Heart left ventricle (tissue), 16 donors: ENCODE measurements at regions not wholly inside any gene's neighbourhood (a gene's known extent, or its start where the extent isn't known, plus 50 kb on each side); places are given as distances from the start of the nearest gene placed in this dataset.

Experiments used
- ATAC-seq, 4 donors: fragments of 200-7000 bp; cut with Tn5 transposase; one replicate each; pipeline ENCODE4 v1.9.1; 2020 to 2022; ENCODE audit warnings: moderate library complexity in 4 of 4, mild to moderate bottlenecking in 3 of 4, moderate number of reproducible peaks in 1 of 4
- DNase-seq, 5 donors: peaks; one replicate each; pipeline ENCODE4 v3.0.0-alpha.2; 2020
- H3K27ac ChIP-seq, 12 donors: fragments of 200-600 bp; sonication (generic) in 4 of 12; one replicate each; pipeline versions ENCODE4 v1.5.0 to v1.8.0; 2016 to 2022; ENCODE audit warnings: mild to moderate bottlenecking in 2 of 12
- H3K27me3 ChIP-seq, 9 donors: fragments of 200-600 bp; sonication (generic) in 2 of 9; one replicate each; pipeline versions ENCODE4 v1.5.1 to v1.8.0; 2016 to 2022; ENCODE audit warnings: mild to moderate bottlenecking in 3 of 9
- H3K36me3 ChIP-seq, 9 donors: fragments of 200-600 bp; sonication (generic) in 2 of 9; one replicate each; pipeline versions ENCODE4 v1.5.0 to v1.8.0; 2018 to 2022; ENCODE audit warnings: mild to moderate bottlenecking in 2 of 9
- H3K4me1 ChIP-seq, 12 donors: fragments of 200-600 bp; sonication (generic) in 4 of 12; one replicate each; pipeline versions ENCODE4 v1.5.0 to v1.8.0; 2016 to 2022; ENCODE audit warnings: mild to moderate bottlenecking in 3 of 12
- H3K4me3 ChIP-seq, 12 donors: fragments of 200-600 bp; sonication (generic) in 4 of 12; one replicate each; pipeline versions ENCODE4 v1.5.0 to v1.8.0; 2017 to 2022; ENCODE audit warnings: mild to moderate bottlenecking in 9 of 12, moderate library complexity in 4 of 12
- H3K9me3 ChIP-seq, 12 donors: fragments of 200-600 bp; sonication (generic) in 4 of 12; one replicate each; pipeline versions ENCODE4 v1.5.0 to v1.8.0; 2016 to 2022; ENCODE audit warnings: mild to moderate bottlenecking in 1 of 12
- CTCF ChIP-seq, 12 donors: fragments of 200-600 bp; sonication (generic) in 4 of 12; IDR thresholded peaks; one replicate each; pipeline versions ENCODE4 v1.5.0 to v1.8.0; 2018 to 2022; ENCODE audit warnings: antibody characterized with exemption in 12 of 12, mild to moderate bottlenecking in 5 of 12
- POLR2A ChIP-seq, 2 donors: fragments of 450-650 bp; IDR thresholded peaks; one replicate each; pipeline ENCODE4 v1.6.1; 2017; ENCODE audit warnings: antibody characterized with exemption in 2 of 2, mild to moderate bottlenecking in 2 of 2, moderate library complexity in 2 of 2
- WGBS, 4 donors: extraction: QIAGEN DNeasy Blood & Tissue Kit in 2 of 4; methylation state at CpG; one replicate each; pipeline versions ENCODE4 v1.1.5 to v1.1.7; 2013 to 2018; 5-methylcytosine and 5-hydroxymethylcytosine counted together
- intact Hi-C, 10 donors: fragments of 100-400 bp; cut with DNase I; formaldehyde crosslinking; loops; one replicate each; pipeline versions ENCODE4 v1.11.1 to v1.14.2; 2022
- donor health status: ischemic (EF 13 %, LVEDD 7.1; RV severe dilation, severe dysfunction).
- donor health status: healthy with polysubstance abuse.
- donor health status: DM: no; HTN: yes; CAD: no.
- donor health status: DM: no; HTN: no; CAD: no.
- donor health status: ischemic (EF 25% LVEDD 6.9; RV normal size, moderate dysfunction).
- donor health status: ischemic (EF 25% LVEDD 5.7; RV mildly dilated, moderate dysfunction).
- donor health status: healthy.
- donor health status: DM: yes; HTN: yes; CAD: no.
- donor health status: ischemic (EF 35%, LVEDD 5.7; RV mildly dilated, moderate dysfunction).
- donor health status: nonischemic (EF 11% LVEDD 7.7; RV severe dilation, severe dysfunction).
- donor health status: DM: yes; HTN: yes; CAD: no.
- donor health status: PGD.
- donor health status: ischemic (EF 29% LVEDD 5.4; RV normal size, mild dysfunction).
- donor health status: nonischemic (EF 23%, LVEDD 6.1; RV moderate dilation, normal function).

- WGBS, 4 donors: 64 to 90% (median 73%) methylated on average over 1 of the region's 1 CpG
- DNase-seq (no peak), ATAC-seq (no peak)
- peaks cover 0 to 3% (median 0%) of the 10 kb centered on the region in 12 donors for H3K9me3 ChIP-seq
- no peak overlapping the region for H3K27ac ChIP-seq
- TF ChIP-seq POLR2A (IDR thresholded peaks at IDR 0.05) (no peak), CTCF (IDR thresholded peaks at IDR 0.05) (no peak)
- H3K27me3 ChIP-seq: no peaks in the 10 kb centered on the region
- intact Hi-C loops: no loop called here
- no peaks in the 10 kb centered on the region for H3K36me3 ChIP-seq
- H3K4me3 ChIP-seq: no peak overlapping the region
- peaks cover 0 to 6% (median 0%) of the 10 kb centered on the region in 12 donors for H3K4me1 ChIP-seq
Observed at GRCh38 chr2:181772777-181773176, 92.5 kb upstream of the NEUROD1 start.

GRCh38 chr2:181774685-181775084 is 94.4 kb upstream of the NEUROD1 start:
- no peak for ATAC-seq
- no peaks in the 10 kb centered on the region for H3K9me3 ChIP-seq
- 92 to 95% (median 94%) methylated on average over 4 of the region's 4 CpGs for WGBS, 4 donors
- no peak for TF ChIP-seq POLR2A (IDR thresholded peaks at IDR 0.05)
- TF ChIP-seq CTCF (IDR thresholded peaks at IDR 0.05): no peak
- H3K27ac ChIP-seq: no peak overlapping the region
- intact Hi-C loops: no loop called here
- no peak for DNase-seq
- H3K4me3 ChIP-seq: no peak overlapping the region
- peaks cover 0 to 18% (median 1%) of the 10 kb centered on the region in 12 donors for H3K4me1 ChIP-seq
- no peaks in the 10 kb centered on the region for H3K36me3 ChIP-seq
- no peaks in the 10 kb centered on the region for H3K27me3 ChIP-seq

- DNase-seq (no peak), ATAC-seq (no peak)
- intact Hi-C loops: no loop called here
- H3K9me3 ChIP-seq: no peaks in the 10 kb centered on the region
- H3K4me1 ChIP-seq: peaks cover 0 to 26% (median 4%) of the 10 kb centered on the region in 12 donors
- H3K4me3 ChIP-seq: no peak overlapping the region
- 47 to 65% (median 60%) methylated on average over 3 of the region's 3 CpGs for WGBS, 4 donors
- H3K27me3 ChIP-seq: no peaks in the 10 kb centered on the region
- no peaks in the 10 kb centered on the region for H3K36me3 ChIP-seq
- TF ChIP-seq POLR2A (IDR thresholded peaks at IDR 0.05) (no peak), CTCF (IDR thresholded peaks at IDR 0.05) (no peak)
- H3K27ac ChIP-seq: no peak overlapping the region
Observed at GRCh38 chr2:181776336-181776735, 96.0 kb upstream of the NEUROD1 start.

GRCh38 chr2:181777734-181778133 is 97.4 kb upstream of the NEUROD1 start:
- Histone ChIP-seq H3K4me1 (peaks cover 0 to 26% (median 4%) of the 10 kb centered on the region in 12 donors), H3K9me3 (no peaks in the 10 kb centered on the region), H3K27ac (no peak overlapping the region), H3K27me3 (no peaks in the 10 kb centered on the region), H3K4me3 (no peak overlapping the region), H3K36me3 (no peaks in the 10 kb centered on the region)
- intact Hi-C loops: no loop called here
- ATAC-seq (no peak), DNase-seq (no peak)
- no peak for TF ChIP-seq POLR2A (IDR thresholded peaks at IDR 0.05)
- TF ChIP-seq CTCF (IDR thresholded peaks at IDR 0.05): no peak
- WGBS, 4 donors: 79 to 89% (median 82%) methylated on average over 3 of the region's 3 CpGs
